DMS 273 (cell line): ENCODE measurements at regions not wholly inside any gene's neighbourhood (a gene's known extent, or its start where the extent isn't known, plus 50 kb on each side); places are given as distances from the start of the nearest gene placed in this dataset.

Experiments used
- DNase-seq: peaks from one replicate; lab custom pipeline; 2025; ENCODE audit not compliant: unreplicated experiment; lab: John Stamatoyannopoulos, UW

DNA sequence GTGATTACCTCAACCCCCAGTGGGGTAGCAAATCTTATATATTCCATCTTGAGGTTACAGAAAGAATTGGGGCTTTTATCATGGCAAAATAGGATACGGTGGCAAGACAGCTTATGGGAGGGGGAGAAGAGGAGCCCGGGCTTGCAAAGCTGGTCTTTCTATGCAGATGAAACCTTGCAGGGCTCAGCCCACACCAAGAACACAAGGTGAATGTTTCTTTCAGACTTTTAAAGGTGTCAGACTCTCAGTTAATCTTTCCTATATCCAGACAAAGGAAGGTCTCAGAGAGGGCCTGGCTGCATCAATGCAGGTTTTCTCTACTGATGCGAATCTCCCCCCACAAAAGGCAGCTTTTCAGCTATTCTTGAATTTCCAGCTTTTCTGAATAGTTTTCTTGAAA lies 59.9 kb upstream of the WDR17 start:
- no peak for DNase-seq

DNA sequence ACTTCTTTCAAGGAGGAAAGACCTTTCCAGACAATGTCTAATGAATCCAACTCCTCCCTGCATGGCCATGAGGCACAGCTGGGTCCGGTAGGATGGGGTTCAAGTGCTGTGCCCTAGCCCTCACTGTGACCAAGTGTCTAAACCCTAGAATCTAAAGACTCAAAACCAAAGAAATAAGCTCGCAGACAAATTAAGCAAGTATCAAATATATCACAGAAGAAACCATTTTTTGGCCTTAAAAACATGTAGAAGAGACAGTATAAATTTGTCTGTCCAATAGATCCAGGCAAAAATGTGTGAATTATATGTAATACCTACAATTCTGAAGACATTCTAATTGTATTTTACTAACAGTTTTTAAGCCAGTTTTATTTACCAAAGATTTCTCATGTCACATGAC lies 56.4 kb upstream of the WDR17 start:
- no peak for DNase-seq

DNA sequence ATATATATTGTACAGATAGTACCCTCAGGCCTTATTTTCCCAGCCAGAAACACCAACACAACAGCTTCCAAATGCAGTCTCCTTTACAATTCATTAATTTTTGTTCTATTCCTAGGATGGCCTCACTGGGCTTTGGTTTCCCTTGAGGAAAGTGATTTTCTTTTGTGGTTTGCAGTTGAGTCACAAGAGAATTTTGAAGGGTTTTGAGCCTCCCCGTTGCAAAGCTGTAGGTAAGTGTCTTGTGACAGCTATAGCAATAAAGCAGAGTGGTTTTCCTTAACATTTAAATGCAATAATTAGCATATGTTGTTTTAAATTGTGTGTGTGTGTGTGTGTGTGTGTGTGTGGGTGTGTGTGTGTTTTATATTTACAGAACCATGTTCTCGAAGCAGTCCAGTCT lies 54.1 kb upstream of the WDR17 start:
- no peak for DNase-seq

DNA sequence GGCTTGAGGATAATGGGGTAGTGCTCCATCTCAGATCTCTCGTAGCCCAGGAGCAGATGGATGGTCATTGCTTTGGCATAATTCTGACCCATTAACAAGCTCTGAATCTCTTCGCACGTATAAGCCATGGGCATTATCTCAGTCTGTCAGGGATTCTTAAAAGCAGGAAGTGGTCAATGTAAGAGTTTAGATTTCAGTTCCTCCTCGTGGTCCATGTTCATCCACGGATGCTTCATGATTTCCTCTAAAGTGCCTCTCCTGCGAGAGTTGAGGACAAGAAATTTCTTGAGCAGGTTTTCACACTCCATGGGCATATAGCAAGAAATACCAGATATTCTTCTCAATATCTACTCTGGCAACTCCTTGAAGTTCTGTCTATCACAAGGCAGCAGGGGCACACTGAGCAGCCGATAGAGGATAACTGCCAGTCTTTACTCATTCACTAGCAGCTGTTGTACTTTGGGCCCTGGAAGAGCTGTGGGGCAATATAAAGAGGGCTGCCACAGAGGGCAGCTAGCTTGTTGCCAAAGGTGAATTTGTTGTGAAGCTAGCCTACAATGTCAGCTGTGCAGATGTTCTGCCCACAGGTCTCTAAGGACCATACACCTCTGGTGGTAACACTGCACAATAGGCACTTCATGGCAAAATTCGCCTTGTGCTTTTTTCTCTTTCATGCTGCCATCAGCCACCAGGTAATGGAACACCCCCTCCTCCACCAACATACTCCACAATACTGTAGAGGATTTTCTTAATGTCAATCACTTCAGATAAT lies 52.0 kb upstream of the WDR17 start:
- DNase-seq, result no peak

DNA sequence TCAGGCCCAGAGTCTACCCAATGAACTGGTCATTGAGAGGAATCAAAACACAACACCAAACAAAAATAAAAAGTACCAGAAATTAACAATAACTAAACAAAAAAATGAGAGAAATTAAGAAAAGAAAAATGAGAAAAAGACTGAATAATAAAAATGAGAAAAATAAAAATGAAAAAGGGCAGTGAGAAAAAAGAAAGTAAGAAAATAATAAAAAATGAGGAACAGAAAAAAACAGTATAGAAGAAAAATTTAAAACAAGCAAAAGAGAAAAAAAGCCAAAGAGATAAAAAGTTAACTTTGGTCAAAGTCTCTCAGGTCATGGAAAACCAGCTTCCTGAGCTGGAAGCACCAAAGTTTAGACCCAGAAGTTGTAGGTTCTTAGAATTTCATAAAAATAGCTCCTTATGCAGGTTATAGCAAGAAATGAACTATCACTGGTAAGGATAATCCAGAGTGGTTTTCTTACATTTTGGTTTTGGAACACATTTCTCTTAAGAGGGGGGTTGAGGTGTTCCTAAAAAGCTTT lies 51.0 kb upstream of the WDR17 start:
- DNase-seq, result no peak
